Left lung (tissue), 4 donors: ENCODE measurements at regions not wholly inside any gene's neighbourhood (a gene's known extent, or its start where the extent isn't known, plus 50 kb on each side); places are given as distances from the start of the nearest gene placed in this dataset.

Source experiments
- ATAC-seq: fragments of 200-7000 bp; cut with Tn5 transposase; one replicate; pipeline ENCODE4 v1.9.1; 2020; ENCODE audit warnings: moderate library complexity
- DNase-seq, 4 donors: peaks; one replicate each; pipeline ENCODE4 v3.0.0-alpha.2; 2013 to 2020
- H3K27ac ChIP-seq, 2 donors: fragments of 200-600 bp; sonication (generic) in 1 of 2; one replicate each; pipeline versions ENCODE4 v1.5.0 to v1.8.0; 2020 to 2021
- H3K27me3 ChIP-seq, 2 donors: fragments of 200-600 bp; sonication (generic) in 1 of 2; one replicate each; pipeline versions ENCODE4 v1.5.0 to v1.8.0; 2020 to 2021
- H3K36me3 ChIP-seq, 2 donors: fragments of 200-600 bp; sonication (generic) in 1 of 2; one replicate each; pipeline versions ENCODE4 v1.5.0 to v1.8.0; 2020 to 2021
- H3K4me1 ChIP-seq, 2 donors: fragments of 200-600 bp; one replicate each; pipeline ENCODE4 v1.8.0; 2021
- H3K4me3 ChIP-seq, 2 donors: fragments of 200-600 bp; sonication (generic) in 1 of 2; one replicate each; pipeline versions ENCODE4 v1.5.0 to v1.8.0; 2020 to 2021; ENCODE audit warnings: mild to moderate bottlenecking in 1 of 2
- H3K9me3 ChIP-seq, 2 donors: fragments of 200-600 bp; sonication (generic) in 1 of 2; one replicate each; pipeline versions ENCODE4 v1.5.0 to v1.8.0; 2020 to 2021
- CTCF ChIP-seq, 2 donors: fragments of 200-600 bp; sonication (generic) in 1 of 2; IDR thresholded peaks; one replicate each; pipeline versions ENCODE4 v1.5.0 to v1.8.0; 2021; ENCODE audit warnings: antibody characterized with exemption in 2 of 2
- intact Hi-C, 2 donors: fragments of 100-400 bp; cut with DNase I; formaldehyde crosslinking; loops; one replicate each; pipeline versions ENCODE4 v1.11.2 to v1.14.2; 2022
- donor health status: DM: no; HTN: yes; CAD: no.
- donor health status: DM: no; HTN: no; CAD: no.

DNA sequence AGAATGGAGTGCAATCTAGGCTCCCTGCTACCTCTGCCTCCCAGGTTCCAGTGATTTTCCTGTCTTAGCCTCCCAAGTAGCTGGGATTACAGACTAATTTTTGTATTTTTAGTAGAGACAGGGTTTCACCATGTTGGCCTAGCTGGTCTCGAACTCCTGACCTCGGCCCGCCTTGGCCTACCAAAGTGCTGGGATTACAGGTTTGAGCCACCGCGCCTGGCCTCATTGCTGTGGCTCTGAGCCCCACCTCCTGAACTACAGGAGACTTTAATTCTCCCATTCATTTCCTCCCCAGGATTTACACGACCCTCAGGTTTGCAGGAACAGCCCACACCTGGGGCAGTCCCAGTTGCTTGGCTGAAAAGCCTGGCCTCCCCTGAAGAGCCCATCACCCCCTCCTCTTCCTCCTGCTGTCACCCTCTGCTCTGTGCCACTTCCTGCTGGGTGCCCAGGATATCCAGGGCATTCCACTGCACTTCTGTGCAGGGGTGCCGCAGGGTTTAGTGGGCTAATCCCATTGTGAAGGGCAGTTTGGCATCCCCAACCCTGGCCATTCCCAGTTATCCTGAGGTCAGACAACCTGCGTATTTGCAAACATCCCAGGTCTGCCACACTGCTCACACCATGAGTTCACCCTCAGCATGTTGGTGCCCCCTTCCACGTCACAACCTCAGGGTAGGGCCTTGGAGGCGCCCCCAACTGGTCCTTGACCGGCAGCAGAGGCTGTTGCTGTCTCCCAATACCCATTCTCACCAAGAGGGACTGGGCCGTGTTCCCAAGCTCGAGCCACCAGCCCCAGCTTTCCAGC is 265.0 kb upstream of the IRX4 start:
- Histone ChIP-seq H3K27me3 (peaks cover 0 to 14% of the 10 kb centered on the region in 2 donors), H3K4me1 (no peaks in the 10 kb centered on the region), H3K9me3 (peaks cover 0 to 10% of the 10 kb centered on the region in 2 donors), H3K4me3 (no peak overlapping the region), H3K27ac (no peak overlapping the region), H3K36me3 (no peaks in the 10 kb centered on the region)
- ATAC-seq, result no peak
- DNase-seq, result no peak
- intact Hi-C loops, result no loop called here
- TF ChIP-seq CTCF (IDR thresholded peaks at IDR 0.05), result no peak

DNA sequence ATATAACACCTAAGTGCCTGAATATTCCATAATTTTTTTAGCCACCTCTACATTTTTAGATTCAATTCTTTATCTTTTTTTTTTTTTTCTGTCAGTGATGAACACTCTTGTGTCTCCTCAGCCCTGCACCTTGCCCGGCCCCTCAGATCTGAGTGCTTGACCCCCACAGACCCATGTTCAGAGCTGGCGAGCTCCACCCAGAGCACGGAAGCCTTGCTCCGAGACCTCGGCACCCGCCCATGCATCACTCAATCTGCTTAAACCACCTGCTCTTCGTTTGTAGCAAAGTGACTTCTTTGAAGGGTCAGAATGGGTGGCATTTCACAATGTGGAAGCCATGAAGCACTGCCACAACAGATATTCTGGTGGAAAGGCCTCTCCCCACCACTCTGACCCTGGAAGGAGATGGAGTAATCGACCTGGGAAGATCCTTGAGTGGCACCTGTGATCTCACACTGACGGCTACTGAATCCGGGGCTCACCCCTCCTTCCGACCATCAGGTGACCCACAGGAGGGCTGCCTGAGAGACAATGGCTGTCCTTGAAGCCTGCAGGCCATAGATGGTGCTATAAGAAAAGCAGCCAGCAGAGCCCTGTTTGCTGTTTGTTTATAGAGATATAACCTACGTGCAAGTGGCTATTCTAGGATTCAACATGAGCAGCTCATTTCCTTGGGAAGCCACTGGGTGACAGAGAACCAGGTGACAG is 261.1 kb upstream of the IRX4 start:
- intact Hi-C loops, result no loop called here
- TF ChIP-seq CTCF (IDR thresholded peaks at IDR 0.05), result no peak

GRCh38 chr5:2143088-2143487 is 260.4 kb upstream of the IRX4 start:
- H3K36me3 ChIP-seq, result no peaks in the 10 kb centered on the region
- no peaks in the 10 kb centered on the region for H3K4me1 ChIP-seq
- peaks cover 0 to 10% of the 10 kb centered on the region in 2 donors for H3K9me3 ChIP-seq
- no peak for ATAC-seq
- H3K27me3 ChIP-seq, result peaks cover 0 to 15% of the 10 kb centered on the region in 2 donors
- TF ChIP-seq CTCF (IDR thresholded peaks at IDR 0.05), result no peak
- intact Hi-C loops, result no loop called here
- H3K4me3 ChIP-seq, result no peak overlapping the region
- H3K27ac ChIP-seq, result no peak overlapping the region
- DNase-seq, result no peak

More for the DNA sequence above, 261.1 kb upstream of the IRX4 start:
- Histone ChIP-seq H3K4me3 (no peak overlapping the region), H3K36me3 (no peaks in the 10 kb centered on the region), H3K27me3 (peaks cover 0 to 15% of the 10 kb centered on the region in 2 donors), H3K27ac (no peak overlapping the region), H3K9me3 (peaks cover 0 to 10% of the 10 kb centered on the region in 2 donors), H3K4me1 (no peaks in the 10 kb centered on the region)
- DNase-seq (no peak), ATAC-seq (no peak)

DNA sequence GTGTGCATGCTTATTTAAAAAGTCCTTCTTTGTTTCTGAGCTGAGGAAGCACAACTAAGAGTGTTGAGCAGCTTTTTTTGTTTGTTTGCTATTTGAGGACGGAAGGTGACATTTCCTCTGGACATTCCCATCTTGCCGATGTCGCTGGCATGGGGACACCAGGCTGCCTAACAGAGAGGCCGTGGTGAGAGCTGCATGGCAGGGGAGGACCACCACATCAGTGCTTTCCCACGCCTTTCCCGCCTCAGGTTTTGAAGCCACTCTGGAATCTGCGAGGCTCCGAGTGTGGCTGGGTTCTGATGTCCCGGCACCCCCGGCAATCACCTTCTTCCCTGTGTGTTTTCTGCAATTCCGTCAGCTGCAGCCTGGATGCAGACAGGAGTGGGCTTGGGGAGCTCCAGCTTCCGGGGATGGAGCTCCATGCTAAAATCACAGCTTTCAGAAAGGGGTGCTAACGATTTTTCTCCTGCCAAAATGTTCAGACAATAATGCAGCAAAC is 259.8 kb upstream of the IRX4 start:
- Histone ChIP-seq H3K9me3 (peaks cover 0 to 10% of the 10 kb centered on the region in 2 donors), H3K27me3 (peaks cover 0 to 15% of the 10 kb centered on the region in 2 donors), H3K27ac (no peak overlapping the region), H3K4me3 (no peak overlapping the region), H3K36me3 (no peaks in the 10 kb centered on the region), H3K4me1 (no peaks in the 10 kb centered on the region)
- intact Hi-C loops, result no loop called here
- ATAC-seq, result no peak
- no peak for DNase-seq
- no peak for TF ChIP-seq CTCF (IDR thresholded peaks at IDR 0.05)
